ENCODE measurements at regions not wholly inside any gene's neighbourhood (a gene's known extent, or its start where the extent isn't known, plus 50 kb on each side); places are given as distances from the start of the nearest gene placed in this dataset.
A peak's percentile ranks its signal among the peaks of the same experiment; 100 is the strongest.

DNA sequence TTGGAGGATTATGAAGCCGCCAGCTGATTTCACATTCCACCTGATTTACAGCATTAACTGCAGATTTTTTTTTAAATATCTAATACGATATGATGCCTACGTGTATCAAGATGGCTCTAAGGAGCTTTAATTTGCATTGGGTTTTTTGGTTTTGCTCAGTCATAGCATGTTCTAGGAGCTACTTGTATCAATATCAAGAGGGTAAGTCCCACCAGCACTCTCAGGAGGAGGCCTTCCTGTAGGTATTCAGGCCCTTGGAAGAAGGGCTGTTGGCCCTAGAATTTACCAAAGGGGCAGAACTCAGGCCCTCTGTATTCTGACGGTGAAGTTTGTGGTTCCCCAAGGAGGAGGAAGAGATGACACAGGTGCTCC lies 97.2 kb upstream of the IPO5 start:
- H2AK5ac ChIP-seq (ENCODE audit: low read length) = no peak overlapping the region
- no peak overlapping the region for H3K14ac ChIP-seq (ENCODE audit: low read length)
- H3K27me3 ChIP-seq (ENCODE audit: insufficient read depth, low read length) = no peaks in the 10 kb centered on the region
- no peak overlapping the region for H2BK5ac ChIP-seq (ENCODE audit: low read depth, low read length, poor library complexity)
- no CpG with 5 or more reads among the region's 4 CpGs for WGBS (ENCODE audit: extremely low coverage, insufficient coverage, insufficient read length)
- no peaks in the 10 kb centered on the region for H3K79me1 ChIP-seq (ENCODE audit: low read length)
- H3K4me3 ChIP-seq (ENCODE audit: low read depth, low read length) = no peak overlapping the region
- no peaks in the 10 kb centered on the region for H3K36me3 ChIP-seq (ENCODE audit: control insufficient read depth in 1 of 2, insufficient read depth in 2 of 2, low read length in 2 of 2)
- no peak overlapping the region for H3K4ac ChIP-seq (ENCODE audit: low read depth, low read length)
- H4K91ac ChIP-seq (ENCODE audit: low read depth, low read length) = no peak overlapping the region
- H2AFZ ChIP-seq (ENCODE audit: insufficient read depth, low read length, poor library complexity) = no peak overlapping the region
- H3K27ac ChIP-seq (ENCODE audit: low read depth, low read length) = no peak overlapping the region
- H4K8ac ChIP-seq (ENCODE audit: low read depth, low read length) = no peak overlapping the region
- DNase-seq = no peak
- no peak overlapping the region for H2BK120ac ChIP-seq (ENCODE audit: insufficient read depth, low read length, poor library complexity)
- no peak overlapping the region for H3K23ac ChIP-seq (ENCODE audit: low read length)
- H3K9me3 ChIP-seq (ENCODE audit: insufficient read depth, low read depth, low read length) = no peaks in the 10 kb centered on the region
- H3K9ac ChIP-seq (ENCODE audit: low read length) = no peak overlapping the region
- no peak overlapping the region for H4K12ac ChIP-seq (ENCODE audit: low read depth, low read length)
- H3K4me2 ChIP-seq (ENCODE audit: low read length) = no peak overlapping the region
- H3K18ac ChIP-seq (ENCODE audit: low read length) = no peak overlapping the region
- no peaks in the 10 kb centered on the region for H3K79me2 ChIP-seq (ENCODE audit: control insufficient read depth, insufficient read depth, low read length, poor library complexity)
- H2BK12ac ChIP-seq (ENCODE audit: low read length) = no peak overlapping the region
- peaks cover 0 to 3% of the 10 kb centered on the region in 2 experiments for H3K4me1 ChIP-seq (ENCODE audit: control insufficient read depth in 1 of 2, insufficient read depth in 2 of 2, low read length in 2 of 2)

DNA sequence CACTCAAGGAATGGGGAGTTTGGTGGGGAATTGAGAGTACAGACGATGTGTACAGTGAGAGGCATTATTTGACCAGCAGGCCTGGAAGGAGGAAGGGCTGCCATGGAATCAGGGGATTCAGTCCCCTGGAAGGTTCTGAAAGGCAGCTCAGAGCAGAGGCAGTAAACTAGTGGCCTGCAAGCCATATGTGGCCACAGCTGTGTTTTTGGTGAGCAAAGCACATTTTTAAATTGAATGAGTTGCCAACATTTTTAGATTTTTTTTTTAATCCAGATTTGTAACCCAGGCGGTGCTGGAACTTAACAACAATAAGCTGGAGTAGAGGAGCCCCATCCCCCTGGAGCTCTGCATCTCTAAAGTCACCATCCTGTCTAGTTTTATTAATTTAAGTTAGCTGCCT lies 95.3 kb upstream of the IPO5 start:
- H2BK12ac ChIP-seq (ENCODE audit: low read length) = no peak overlapping the region
- WGBS (ENCODE audit: extremely low coverage, insufficient coverage, insufficient read length) = no CpG with 5 or more reads among the region's 2 CpGs

DNA sequence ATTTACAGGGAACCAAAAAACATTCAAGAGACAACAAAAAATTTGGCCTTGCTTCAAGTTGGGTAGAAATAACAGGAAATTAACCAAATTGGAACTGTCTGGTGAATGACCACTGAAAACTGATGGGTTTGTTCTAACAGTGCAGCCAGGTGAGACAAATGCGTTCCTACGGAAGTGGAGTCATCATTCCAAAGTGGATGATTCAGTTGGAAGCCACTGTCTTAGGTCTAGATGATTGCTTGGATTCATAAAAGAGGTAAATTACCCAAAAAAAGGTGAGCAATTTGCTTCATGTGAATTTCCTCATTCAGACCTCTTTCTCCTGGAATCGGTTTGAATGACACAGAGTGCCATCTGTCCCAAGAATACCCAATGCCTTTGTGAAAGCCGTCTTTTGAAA lies 87.1 kb upstream of the IPO5 start:
- Histone ChIP-seq H3K23ac (ENCODE audit: low read length) (no peak overlapping the region), H3K27me3 (ENCODE audit: insufficient read depth, low read length) (no peaks in the 10 kb centered on the region), H3K14ac (ENCODE audit: low read length) (no peak overlapping the region), H3K36me3 (ENCODE audit: control insufficient read depth in 1 of 2, insufficient read depth in 2 of 2, low read length in 2 of 2) (no peaks in the 10 kb centered on the region), H3K4ac (ENCODE audit: low read depth, low read length) (no peak overlapping the region), H3K4me1 (ENCODE audit: control insufficient read depth in 1 of 2, insufficient read depth in 2 of 2, low read length in 2 of 2) (no peaks in the 10 kb centered on the region), H4K8ac (ENCODE audit: low read depth, low read length) (no peak overlapping the region), H3K4me2 (ENCODE audit: low read length) (no peak overlapping the region), H2AFZ (ENCODE audit: insufficient read depth, low read length, poor library complexity) (no peak overlapping the region), H3K79me1 (ENCODE audit: low read length) (no peaks in the 10 kb centered on the region), H2BK12ac (ENCODE audit: low read length) (no peak overlapping the region), H3K9ac (ENCODE audit: low read length) (no peak overlapping the region), H3K27ac (ENCODE audit: low read depth, low read length) (no peak overlapping the region), H2BK120ac (ENCODE audit: insufficient read depth, low read length, poor library complexity) (no peak overlapping the region), H3K9me3 (ENCODE audit: insufficient read depth, low read depth, low read length) (peaks cover 6% of the 10 kb centered on the region), H3K79me2 (ENCODE audit: control insufficient read depth, insufficient read depth, low read length, poor library complexity) (no peaks in the 10 kb centered on the region), H4K91ac (ENCODE audit: low read depth, low read length) (no peak overlapping the region), H3K4me3 (ENCODE audit: low read depth, low read length) (no peak overlapping the region), H4K12ac (ENCODE audit: low read depth, low read length) (no peak overlapping the region), H2BK5ac (ENCODE audit: low read depth, low read length, poor library complexity) (no peak overlapping the region), H3K18ac (ENCODE audit: low read length) (no peak overlapping the region), H2AK5ac (ENCODE audit: low read length) (no peak overlapping the region)
- no CpG with 5 or more reads among the region's 4 CpGs for WGBS (ENCODE audit: extremely low coverage, insufficient coverage, insufficient read length)
- DNase-seq = peak; percentile 66 to 88

More for the DNA sequence above, 95.3 kb upstream of the IPO5 start:
- Histone ChIP-seq H3K23ac (ENCODE audit: low read length) (no peak overlapping the region), H3K14ac (ENCODE audit: low read length) (no peak overlapping the region), H3K79me2 (ENCODE audit: control insufficient read depth, insufficient read depth, low read length, poor library complexity) (no peaks in the 10 kb centered on the region), H2BK120ac (ENCODE audit: insufficient read depth, low read length, poor library complexity) (no peak overlapping the region), H3K36me3 (ENCODE audit: control insufficient read depth in 1 of 2, insufficient read depth in 2 of 2, low read length in 2 of 2) (no peaks in the 10 kb centered on the region), H3K9ac (ENCODE audit: low read length) (no peak overlapping the region), H3K4me1 (ENCODE audit: control insufficient read depth in 1 of 2, insufficient read depth in 2 of 2, low read length in 2 of 2) (peaks cover 0 to 3% of the 10 kb centered on the region in 2 experiments), H3K27ac (ENCODE audit: low read depth, low read length) (no peak overlapping the region), H3K4me2 (ENCODE audit: low read length) (no peak overlapping the region), H2AK5ac (ENCODE audit: low read length) (no peak overlapping the region), H3K27me3 (ENCODE audit: insufficient read depth, low read length) (no peaks in the 10 kb centered on the region), H4K91ac (ENCODE audit: low read depth, low read length) (no peak overlapping the region), H3K4me3 (ENCODE audit: low read depth, low read length) (no peak overlapping the region), H2AFZ (ENCODE audit: insufficient read depth, low read length, poor library complexity) (no peak overlapping the region), H3K9me3 (ENCODE audit: insufficient read depth, low read depth, low read length) (no peaks in the 10 kb centered on the region), H2BK5ac (ENCODE audit: low read depth, low read length, poor library complexity) (no peak overlapping the region), H3K4ac (ENCODE audit: low read depth, low read length) (no peak overlapping the region), H4K8ac (ENCODE audit: low read depth, low read length) (no peak overlapping the region), H3K79me1 (ENCODE audit: low read length) (no peaks in the 10 kb centered on the region), H4K12ac (ENCODE audit: low read depth, low read length) (no peak overlapping the region), H3K18ac (ENCODE audit: low read length) (no peak overlapping the region)
- DNase-seq = no peak

DNA sequence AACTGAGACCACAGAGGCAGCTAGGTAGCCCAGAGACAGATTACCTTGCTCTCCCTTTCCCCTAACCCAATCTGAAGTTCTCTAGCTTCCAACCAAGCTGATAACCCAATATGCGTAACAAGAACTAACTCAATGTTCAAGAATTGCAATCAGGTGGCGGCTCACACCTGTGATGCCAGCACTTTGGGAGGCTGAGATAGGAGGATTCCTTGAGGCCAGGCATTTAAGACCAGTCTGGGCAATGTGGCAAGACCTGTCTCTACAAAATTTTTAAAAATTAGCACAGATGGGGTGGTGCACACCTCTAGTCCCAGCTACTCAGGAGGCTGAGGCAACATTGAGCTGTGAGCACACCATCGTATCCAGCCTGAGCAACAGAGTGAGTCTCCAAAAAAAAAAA lies 86.7 kb upstream of the IPO5 start:
- no CpG with 5 or more reads among the region's 3 CpGs for WGBS (ENCODE audit: extremely low coverage, insufficient coverage, insufficient read length)

More for the DNA sequence above, 86.7 kb upstream of the IPO5 start:
- no peak overlapping the region for H3K4me3 ChIP-seq (ENCODE audit: low read depth, low read length)
- no peaks in the 10 kb centered on the region for H3K4me1 ChIP-seq (ENCODE audit: control insufficient read depth in 1 of 2, insufficient read depth in 2 of 2, low read length in 2 of 2)
- no peak overlapping the region for H3K4ac ChIP-seq (ENCODE audit: low read depth, low read length)
- no peaks in the 10 kb centered on the region for H3K27me3 ChIP-seq (ENCODE audit: insufficient read depth, low read length)
- no peak overlapping the region for H3K4me2 ChIP-seq (ENCODE audit: low read length)
- no peak overlapping the region for H3K27ac ChIP-seq (ENCODE audit: low read depth, low read length)
- no peak overlapping the region for H4K91ac ChIP-seq (ENCODE audit: low read depth, low read length)
- no peak overlapping the region for H3K14ac ChIP-seq (ENCODE audit: low read length)
- no peak overlapping the region for H3K9ac ChIP-seq (ENCODE audit: low read length)
- no peak overlapping the region for H4K12ac ChIP-seq (ENCODE audit: low read depth, low read length)
- no peak overlapping the region for H3K23ac ChIP-seq (ENCODE audit: low read length)
- no peaks in the 10 kb centered on the region for H3K79me1 ChIP-seq (ENCODE audit: low read length)
- no peak overlapping the region for H3K18ac ChIP-seq (ENCODE audit: low read length)
- no peak overlapping the region for H2BK12ac ChIP-seq (ENCODE audit: low read length)
- no peaks in the 10 kb centered on the region for H3K36me3 ChIP-seq (ENCODE audit: control insufficient read depth in 1 of 2, insufficient read depth in 2 of 2, low read length in 2 of 2)
- H2BK120ac ChIP-seq (ENCODE audit: insufficient read depth, low read length, poor library complexity) = no peak overlapping the region
- no peaks in the 10 kb centered on the region for H3K79me2 ChIP-seq (ENCODE audit: control insufficient read depth, insufficient read depth, low read length, poor library complexity)
- no peak overlapping the region for H4K8ac ChIP-seq (ENCODE audit: low read depth, low read length)
- H3K9me3 ChIP-seq (ENCODE audit: insufficient read depth, low read depth, low read length) = peaks cover 6% of the 10 kb centered on the region
- DNase-seq = peak; percentile 76 to 91
- no peak overlapping the region for H2AFZ ChIP-seq (ENCODE audit: insufficient read depth, low read length, poor library complexity)
- H2BK5ac ChIP-seq (ENCODE audit: low read depth, low read length, poor library complexity) = no peak overlapping the region
- no peak overlapping the region for H2AK5ac ChIP-seq (ENCODE audit: low read length)
